Type B pancreatic cell (in vitro differentiated cells): ENCODE measurements at regions not wholly inside any gene's neighbourhood (a gene's known extent, or its start where the extent isn't known, plus 50 kb on each side); places are given as distances from the start of the nearest gene placed in this dataset.

Source experiments
- DNase-seq: peaks from one replicate; pipeline ENCODE4 v3.0.0; 2021; ENCODE audit warnings: mixed read lengths; ENCODE audit not compliant: unreplicated experiment; ENCODE audit errors: extremely low spot score
- H3K27ac Mint-ChIP-seq: 2 replicates; pipeline ENCODE4 v1.8.0; 2021; ENCODE audit warnings: mild to moderate bottlenecking, mixed read lengths
- H3K27me3 Mint-ChIP-seq: 2 replicates; pipeline ENCODE4 v1.8.0; 2021; ENCODE audit warnings: mixed read lengths
- H3K36me3 Mint-ChIP-seq: 2 replicates; pipeline ENCODE4 v1.8.0; 2021; ENCODE audit warnings: mixed read lengths
- H3K4me1 Mint-ChIP-seq: one replicate; pipeline ENCODE4 v1.8.0; 2021; ENCODE audit warnings: mixed read lengths; ENCODE audit not compliant: unreplicated experiment
- H3K4me3 Mint-ChIP-seq: 2 replicates; pipeline ENCODE4 v1.8.0; 2021; ENCODE audit warnings: mild to moderate bottlenecking, mixed read lengths
- H3K9me3 Mint-ChIP-seq: 2 replicates; pipeline ENCODE4 v1.8.0; 2021; ENCODE audit warnings: mixed read lengths
- TF ChIP-seq, protein P1 (sequence below): fragments of 200-600 bp; sonication (generic); conservative IDR thresholded peaks from 2 replicates; pipeline ENCODE4 v1.5.0; 2021; ENCODE audit warnings: antibody characterized with exemption, mild to moderate bottlenecking

DNA sequence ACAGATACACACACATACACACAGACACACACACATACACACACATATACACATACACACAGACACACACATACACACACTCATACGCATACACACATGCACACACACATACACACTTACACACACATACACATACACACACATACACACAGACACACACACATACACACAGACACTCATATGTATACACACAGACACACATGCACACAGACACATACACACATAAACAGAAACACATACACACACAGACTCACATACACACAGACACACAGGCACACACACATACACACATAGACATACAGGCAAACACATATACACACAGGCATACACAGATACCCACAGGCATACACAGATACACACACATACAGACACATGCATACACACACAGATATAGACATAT, 143.9 kb upstream of the LYZL2 start:
- TF ChIP-seq, protein P1, sequence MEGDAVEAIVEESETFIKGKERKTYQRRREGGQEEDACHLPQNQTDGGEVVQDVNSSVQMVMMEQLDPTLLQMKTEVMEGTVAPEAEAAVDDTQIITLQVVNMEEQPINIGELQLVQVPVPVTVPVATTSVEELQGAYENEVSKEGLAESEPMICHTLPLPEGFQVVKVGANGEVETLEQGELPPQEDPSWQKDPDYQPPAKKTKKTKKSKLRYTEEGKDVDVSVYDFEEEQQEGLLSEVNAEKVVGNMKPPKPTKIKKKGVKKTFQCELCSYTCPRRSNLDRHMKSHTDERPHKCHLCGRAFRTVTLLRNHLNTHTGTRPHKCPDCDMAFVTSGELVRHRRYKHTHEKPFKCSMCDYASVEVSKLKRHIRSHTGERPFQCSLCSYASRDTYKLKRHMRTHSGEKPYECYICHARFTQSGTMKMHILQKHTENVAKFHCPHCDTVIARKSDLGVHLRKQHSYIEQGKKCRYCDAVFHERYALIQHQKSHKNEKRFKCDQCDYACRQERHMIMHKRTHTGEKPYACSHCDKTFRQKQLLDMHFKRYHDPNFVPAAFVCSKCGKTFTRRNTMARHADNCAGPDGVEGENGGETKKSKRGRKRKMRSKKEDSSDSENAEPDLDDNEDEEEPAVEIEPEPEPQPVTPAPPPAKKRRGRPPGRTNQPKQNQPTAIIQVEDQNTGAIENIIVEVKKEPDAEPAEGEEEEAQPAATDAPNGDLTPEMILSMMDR = no peak
- H3K36me3 Mint-ChIP-seq = no peaks in the 10 kb centered on the region

DNA sequence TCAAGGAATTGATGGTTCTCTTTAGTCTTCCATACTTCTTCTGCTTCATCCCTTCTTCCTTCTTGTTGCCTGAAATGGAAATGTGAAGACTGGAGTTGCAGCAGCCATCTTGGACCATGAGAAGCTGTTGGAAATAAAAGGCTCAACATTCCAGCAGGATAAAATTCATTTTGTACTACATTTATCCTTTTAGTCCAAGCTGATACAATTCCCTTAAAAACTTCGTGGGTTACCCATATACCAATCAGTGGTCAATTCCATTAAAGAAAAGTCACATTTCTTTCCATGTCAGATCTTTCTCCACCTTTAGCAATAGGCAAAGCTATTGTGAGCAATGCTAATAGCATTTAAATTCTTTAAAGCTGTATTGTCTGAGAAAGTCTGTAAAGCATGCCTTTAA, 141.3 kb upstream of the LYZL2 start:
- no peaks in the 10 kb centered on the region for H3K4me1 Mint-ChIP-seq
- no peak overlapping the region for H3K4me3 Mint-ChIP-seq
- peaks cover 7% of the 10 kb centered on the region for H3K27me3 Mint-ChIP-seq
- no peak for DNase-seq
- TF ChIP-seq, protein P1 = no peak
- no peaks in the 10 kb centered on the region for H3K36me3 Mint-ChIP-seq
- no peak overlapping the region for H3K27ac Mint-ChIP-seq
- peaks cover 5% of the 10 kb centered on the region for H3K9me3 Mint-ChIP-seq

More for the DNA sequence above, 143.9 kb upstream of the LYZL2 start:
- no peak overlapping the region for H3K4me3 Mint-ChIP-seq
- H3K9me3 Mint-ChIP-seq = peaks cover 5% of the 10 kb centered on the region
- peaks cover 12% of the 10 kb centered on the region for H3K27me3 Mint-ChIP-seq
- no peak overlapping the region for H3K27ac Mint-ChIP-seq
- H3K4me1 Mint-ChIP-seq = peaks cover 5% of the 10 kb centered on the region
- DNase-seq = no peak

DNA sequence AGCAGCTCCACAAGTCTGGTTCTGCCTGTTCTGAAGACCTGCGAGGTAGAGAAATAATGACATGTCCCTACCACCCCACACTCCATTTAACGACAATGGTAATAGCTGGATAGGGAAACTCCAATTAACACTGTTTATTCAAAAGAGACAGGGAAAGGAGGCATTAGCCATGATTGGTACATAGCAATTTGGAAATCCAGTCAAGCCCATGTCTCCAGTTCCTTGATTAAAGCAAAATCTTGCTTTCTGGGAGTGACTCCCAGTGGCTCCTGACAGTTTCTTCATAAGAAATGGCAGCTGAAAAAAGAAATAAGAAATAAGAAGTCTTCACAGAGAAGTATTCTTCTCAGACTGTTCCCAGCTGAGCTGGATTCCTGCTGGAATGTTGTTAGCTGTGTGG, 140.7 kb upstream of the LYZL2 start:
- no peaks in the 10 kb centered on the region for H3K4me1 Mint-ChIP-seq
- TF ChIP-seq, protein P1 = no peak
- no peak overlapping the region for H3K4me3 Mint-ChIP-seq
- no peaks in the 10 kb centered on the region for H3K36me3 Mint-ChIP-seq
- peaks cover 7% of the 10 kb centered on the region for H3K27me3 Mint-ChIP-seq
- no peak for DNase-seq
- no peak overlapping the region for H3K27ac Mint-ChIP-seq
- peaks cover 5% of the 10 kb centered on the region for H3K9me3 Mint-ChIP-seq

DNA sequence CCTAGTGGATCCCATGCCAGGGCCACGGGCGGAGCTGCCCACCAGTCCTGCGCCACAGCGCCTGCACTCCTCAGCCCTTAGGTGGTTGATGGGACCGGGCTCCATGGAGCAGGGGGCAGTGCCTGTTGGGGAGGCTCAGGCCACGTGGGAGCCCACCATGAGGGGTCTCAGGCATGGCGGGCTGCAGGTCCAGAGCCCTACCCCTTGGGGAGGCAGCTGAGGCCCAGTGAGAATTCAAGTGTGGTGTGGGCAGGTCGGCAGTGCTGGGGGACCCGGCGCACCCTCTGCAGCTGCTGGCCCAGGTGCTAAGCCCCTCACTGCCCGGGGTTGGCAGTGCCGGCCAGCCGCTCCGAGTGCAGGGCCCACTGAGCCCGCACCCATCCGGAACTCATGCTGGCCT, 139.8 kb upstream of the LYZL2 start:
- Mint-ChIP-seq H3K27me3 (peaks cover 7% of the 10 kb centered on the region), H3K4me1 (no peaks in the 10 kb centered on the region), H3K36me3 (no peaks in the 10 kb centered on the region), H3K4me3 (no peak overlapping the region), H3K9me3 (peaks cover 5% of the 10 kb centered on the region), H3K27ac (no peak overlapping the region)
- DNase-seq = no peak
- TF ChIP-seq, protein P1 = no peak

DNA sequence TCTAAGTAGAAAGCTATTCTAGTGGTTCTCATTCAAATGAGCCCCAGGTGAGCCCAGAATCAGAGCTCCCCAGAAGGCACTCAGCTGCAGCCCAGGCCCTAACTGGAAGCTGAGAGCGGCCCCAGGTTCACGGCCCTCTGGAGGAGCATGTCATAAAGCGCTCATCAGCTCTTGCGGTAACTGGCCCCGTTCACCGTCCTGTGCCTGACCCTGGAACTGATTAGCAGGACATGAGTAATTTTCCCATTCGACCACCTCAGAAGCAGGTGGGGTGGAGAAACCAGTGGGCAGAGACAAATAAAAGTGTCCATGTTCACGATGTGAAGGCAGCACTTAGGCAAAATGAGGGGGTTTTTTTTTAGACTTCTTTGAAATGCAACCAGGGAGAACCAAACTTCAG, 136.1 kb upstream of the LYZL2 start:
- H3K9me3 Mint-ChIP-seq = no peaks in the 10 kb centered on the region
- H3K27me3 Mint-ChIP-seq = peaks cover 7% of the 10 kb centered on the region
- no peak for DNase-seq
- H3K4me1 Mint-ChIP-seq = no peaks in the 10 kb centered on the region
- TF ChIP-seq, protein P1 = no peak
- no peak overlapping the region for H3K27ac Mint-ChIP-seq
- H3K4me3 Mint-ChIP-seq = no peak overlapping the region
- no peaks in the 10 kb centered on the region for H3K36me3 Mint-ChIP-seq

DNA sequence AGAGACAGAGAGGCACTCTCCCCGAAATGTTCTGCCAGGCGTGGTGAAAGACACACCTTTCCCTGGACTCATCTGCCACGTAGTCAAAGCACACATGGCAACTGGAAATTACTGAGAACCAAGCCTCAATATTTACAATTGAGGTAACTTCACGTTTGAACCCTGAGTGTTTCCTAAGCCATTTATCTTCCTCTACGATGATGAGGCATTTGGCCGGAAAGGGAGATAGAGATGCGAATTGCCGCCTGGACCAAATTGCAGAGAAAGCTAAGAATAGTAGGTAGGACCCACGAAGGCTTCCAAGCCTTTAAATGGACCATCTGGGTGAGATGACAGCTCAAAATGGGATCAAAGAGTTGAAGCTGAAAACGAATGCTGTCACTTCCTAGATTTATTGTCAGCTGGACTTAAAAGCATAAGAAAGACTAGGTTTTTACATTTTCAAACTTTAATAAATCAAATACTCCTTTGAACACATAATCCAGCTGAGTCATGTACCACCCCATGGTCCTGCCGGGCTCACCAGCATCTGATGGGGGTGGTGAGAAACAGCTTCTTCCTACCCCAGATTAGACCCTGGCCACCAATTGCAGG, 135.6 kb upstream of the LYZL2 start:
- Mint-ChIP-seq H3K27me3 (peaks cover 7% of the 10 kb centered on the region), H3K27ac (no peak overlapping the region), H3K36me3 (no peaks in the 10 kb centered on the region), H3K4me3 (no peak overlapping the region), H3K9me3 (no peaks in the 10 kb centered on the region), H3K4me1 (no peaks in the 10 kb centered on the region)
- TF ChIP-seq, protein P1 = no peak
- no peak for DNase-seq
